ENCODE measurements at regions not wholly inside any gene's neighbourhood (a gene's known extent, or its start where the extent isn't known, plus 50 kb on each side); places are given as distances from the start of the nearest gene placed in this dataset.

DNA sequence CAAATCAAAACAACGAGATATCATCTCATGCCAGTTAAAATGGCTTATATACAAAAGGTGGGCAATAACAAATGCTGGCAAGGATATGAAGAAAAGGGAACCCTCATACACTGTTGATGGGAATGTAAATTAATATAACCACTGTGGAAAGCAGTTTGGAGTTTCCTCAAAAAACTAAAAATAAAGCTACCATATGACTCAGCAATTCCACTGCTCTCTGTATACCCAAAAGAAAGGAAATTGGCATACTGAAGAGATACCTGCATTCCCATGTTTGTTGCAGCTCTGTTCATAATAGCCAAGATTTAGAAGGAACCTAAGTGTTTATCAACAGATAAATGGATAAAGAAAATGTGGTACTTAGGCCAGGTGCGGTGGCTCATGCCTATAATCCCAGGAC is 124.8 kb downstream of the MSTN start:
- Histone ChIP-seq H3K27me3 (ENCODE audit: insufficient read depth, low read length) (no peaks in the 10 kb centered on the region), H3K27ac (ENCODE audit: low read depth, low read length) (no peak overlapping the region), H3K4me1 (ENCODE audit: insufficient read depth, low read length) (no peaks in the 10 kb centered on the region), H3K36me3 (ENCODE audit: insufficient read depth, low read length) (no peaks in the 10 kb centered on the region), H3K4me3 (ENCODE audit: low read length in 2 of 2) (no peak overlapping the region), H3K9me3 (ENCODE audit: control insufficient read depth in 1 of 2, low read length in 2 of 2) (no peaks in the 10 kb centered on the region)
- peaks cover 0 to 46% (median 32%) of the 10 kb centered on the region in 8 donors for H3K9me3 Mint-ChIP-seq
- no peak overlapping the region for H3K4me3 Mint-ChIP-seq
- H3K27ac Mint-ChIP-seq: no peak overlapping the region
- DNase-seq: no peak
- ChIA-PET CTCF (ENCODE audit: partially characterized antibody) (no interaction called here), POLR2A (ENCODE audit: partially characterized antibody) (no interaction called here)
- no peaks in the 10 kb centered on the region for H3K36me3 Mint-ChIP-seq
- H3K27me3 Mint-ChIP-seq: peaks cover 3 to 4% of the 10 kb centered on the region in 2 donors
- intact Hi-C loops (cut with micrococcal nuclease): no loop called here
- H3K4me1 Mint-ChIP-seq: no peaks in the 10 kb centered on the region

DNA sequence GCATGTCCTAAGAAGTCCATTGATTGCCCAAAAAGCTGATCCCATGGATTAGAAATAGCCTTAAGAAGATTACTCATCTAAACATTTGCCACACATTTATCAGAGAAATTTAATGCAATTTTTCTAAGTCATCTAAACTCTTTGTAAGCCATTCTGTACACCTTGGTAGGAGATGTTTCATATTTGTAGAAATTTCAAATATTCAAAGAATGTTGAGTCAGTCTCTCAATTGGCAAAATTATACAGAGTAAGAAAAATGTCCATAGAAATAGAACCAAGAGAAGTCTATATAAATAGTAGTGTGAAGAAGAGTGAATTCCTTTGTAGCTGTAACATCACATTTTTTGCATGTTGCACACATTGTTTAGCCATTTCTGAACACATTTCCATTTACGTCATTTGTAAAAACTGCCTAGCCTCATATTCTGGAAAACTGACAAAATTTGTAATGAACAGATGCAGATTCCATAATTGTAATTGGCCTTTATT is 128.6 kb downstream of the MSTN start:
- intact Hi-C loops (cut with micrococcal nuclease): no loop called here
- CTCF ChIA-PET (ENCODE audit: partially characterized antibody): no interaction called here
- H3K27ac ChIP-seq (ENCODE audit: low read depth, low read length): no peak overlapping the region

DNA sequence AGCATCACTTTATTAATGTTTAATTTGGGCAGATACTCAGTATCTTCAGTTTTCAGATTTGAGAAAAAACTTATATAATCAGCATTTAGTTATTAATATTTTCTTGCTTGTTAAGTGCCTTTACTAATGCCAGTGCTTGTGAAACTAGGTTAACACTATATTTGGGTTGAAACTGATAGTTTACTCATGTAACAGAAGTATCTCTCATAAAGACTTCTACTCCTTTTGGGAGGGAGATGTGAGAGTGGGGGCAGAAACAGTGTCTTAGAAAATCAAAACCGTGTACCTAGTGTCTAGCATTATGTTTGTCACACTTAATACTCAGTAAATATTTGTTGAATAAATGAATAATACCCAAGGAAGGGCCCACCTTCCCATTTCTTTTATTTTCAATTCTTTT is 129.5 kb downstream of the MSTN start:
- Histone ChIP-seq H3K27me3 (ENCODE audit: insufficient read depth, low read length) (no peaks in the 10 kb centered on the region), H3K36me3 (ENCODE audit: insufficient read depth, low read length) (no peaks in the 10 kb centered on the region), H3K9me3 (ENCODE audit: control insufficient read depth in 1 of 2, low read length in 2 of 2) (no peaks in the 10 kb centered on the region), H3K27ac (ENCODE audit: low read depth, low read length) (no peak overlapping the region), H3K4me3 (ENCODE audit: low read length in 2 of 2) (no peak overlapping the region), H3K4me1 (ENCODE audit: insufficient read depth, low read length) (no peaks in the 10 kb centered on the region)
- DNase-seq: no peak
- Mint-ChIP-seq H3K36me3 (no peaks in the 10 kb centered on the region), H3K27me3 (peaks cover 4 to 5% of the 10 kb centered on the region in 2 donors), H3K9me3 (peaks cover 0 to 10% (median 2%) of the 10 kb centered on the region in 8 donors), H3K27ac (no peak overlapping the region), H3K4me1 (no peaks in the 10 kb centered on the region), H3K4me3 (no peak overlapping the region)
- ChIA-PET CTCF (ENCODE audit: partially characterized antibody) (no interaction called here), POLR2A (ENCODE audit: partially characterized antibody) (no interaction called here)
- intact Hi-C loops (cut with micrococcal nuclease): no loop called here

More for the DNA sequence above, 128.6 kb downstream of the MSTN start:
- no peak overlapping the region for H3K4me3 Mint-ChIP-seq
- H3K36me3 Mint-ChIP-seq: no peaks in the 10 kb centered on the region
- Histone ChIP-seq H3K27me3 (ENCODE audit: insufficient read depth, low read length) (no peaks in the 10 kb centered on the region), H3K36me3 (ENCODE audit: insufficient read depth, low read length) (no peaks in the 10 kb centered on the region), H3K4me1 (ENCODE audit: insufficient read depth, low read length) (no peaks in the 10 kb centered on the region), H3K4me3 (ENCODE audit: low read length in 2 of 2) (no peak overlapping the region), H3K9me3 (ENCODE audit: control insufficient read depth in 1 of 2, low read length in 2 of 2) (no peaks in the 10 kb centered on the region)
- POLR2A ChIA-PET (ENCODE audit: partially characterized antibody): no interaction called here
- no peak overlapping the region for H3K27ac Mint-ChIP-seq
- no peaks in the 10 kb centered on the region for H3K4me1 Mint-ChIP-seq
- peaks cover 4 to 5% of the 10 kb centered on the region in 2 donors for H3K27me3 Mint-ChIP-seq
- DNase-seq: no peak
- H3K9me3 Mint-ChIP-seq: peaks cover 0 to 12% (median 5%) of the 10 kb centered on the region in 8 donors

DNA sequence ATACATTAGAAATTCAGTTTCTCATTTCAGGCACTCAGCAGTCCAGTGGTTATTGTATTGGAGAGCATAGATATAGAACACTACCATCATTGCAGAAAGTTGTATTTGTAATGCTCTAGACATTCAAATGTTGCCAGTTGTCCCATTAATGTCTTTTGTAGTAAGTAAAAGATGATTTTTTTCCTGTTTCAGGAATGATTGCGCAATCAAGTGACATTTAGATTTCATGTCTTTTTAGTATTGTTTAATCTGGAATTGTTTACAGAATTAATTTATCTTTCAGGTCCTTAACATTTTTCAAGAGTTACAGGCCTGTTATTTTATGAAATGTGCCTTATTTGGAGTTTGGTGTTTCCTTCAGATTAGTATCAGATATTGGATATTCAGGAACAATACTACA is 134.7 kb downstream of the MSTN start:
- intact Hi-C loops (cut with micrococcal nuclease): no loop called here
- Histone ChIP-seq H3K27me3 (ENCODE audit: insufficient read depth, low read length) (no peaks in the 10 kb centered on the region), H3K4me3 (ENCODE audit: low read length in 2 of 2) (no peak overlapping the region), H3K36me3 (ENCODE audit: insufficient read depth, low read length) (no peaks in the 10 kb centered on the region), H3K27ac (ENCODE audit: low read depth, low read length) (no peak overlapping the region), H3K9me3 (ENCODE audit: control insufficient read depth in 1 of 2, low read length in 2 of 2) (no peaks in the 10 kb centered on the region), H3K4me1 (ENCODE audit: insufficient read depth, low read length) (no peaks in the 10 kb centered on the region)
- H3K4me1 Mint-ChIP-seq: no peaks in the 10 kb centered on the region
- no peak overlapping the region for H3K27ac Mint-ChIP-seq
- H3K36me3 Mint-ChIP-seq: no peaks in the 10 kb centered on the region
- H3K27me3 Mint-ChIP-seq: peaks cover 5 to 7% of the 10 kb centered on the region in 2 donors
- no peak for DNase-seq
- ChIA-PET CTCF (ENCODE audit: partially characterized antibody) (no interaction called here), POLR2A (ENCODE audit: partially characterized antibody) (no interaction called here)
- peaks cover 0 to 6% (median 0%) of the 10 kb centered on the region in 8 donors for H3K9me3 Mint-ChIP-seq
- no peak overlapping the region for H3K4me3 Mint-ChIP-seq
